HepG2 (cell line): ENCODE measurements at regions not wholly inside any gene's neighbourhood (a gene's known extent, or its start where the extent isn't known, plus 50 kb on each side); places are given as distances from the start of the nearest gene placed in this dataset.
A peak's percentile ranks its signal among the peaks of the same experiment; 100 is the strongest.

Source experiments
- BCL6 ChIP-seq: IDR thresholded peaks from 2 replicates; pipeline ENCODE4 v1.6.1; 2016; ENCODE audit warnings: missing genetic modification reagents, missing compliant biosample characterization
- BRF2 ChIP-seq: sonication (generic); formaldehyde crosslinking; IDR thresholded peaks from 2 replicates; pipeline ENCODE4 v1.8.1; 2022; ENCODE audit warnings: mild to moderate bottlenecking, missing genetic modification reagents
- CHCHD3 ChIP-seq: sonication (generic); formaldehyde crosslinking; IDR thresholded peaks from 2 replicates; pipeline ENCODE4 v1.8.0; 2022; ENCODE audit warnings: mild to moderate bottlenecking, missing genetic modification reagents, moderate library complexity
- KIAA2018 ChIP-seq: sonication (generic); formaldehyde crosslinking; IDR thresholded peaks from 2 replicates; pipeline ENCODE4 v1.5.0; 2020; ENCODE audit warnings: mild to moderate bottlenecking, missing genetic modification reagents, borderline replicate concordance
- MIER3 ChIP-seq: IDR thresholded peaks from 2 replicates; pipeline ENCODE4 v1.6.1; 2016; ENCODE audit warnings: missing compliant biosample characterization, borderline replicate concordance
- RARA ChIP-seq: IDR thresholded peaks from 2 replicates; pipeline ENCODE4 v1.6.1; 2016; ENCODE audit warnings: missing genetic modification reagents, missing compliant biosample characterization
- SKI ChIP-seq: fragments of 450-650 bp; IDR thresholded peaks from one replicate; pipeline ENCODE4 v1.6.1; 2018; ENCODE audit warnings: mild to moderate bottlenecking; ENCODE audit not compliant: partially characterized antibody
- ZHX2 ChIP-seq, 2 experiments: sonication (generic) in 1 of 2; formaldehyde crosslinking in 1 of 2; IDR thresholded peaks; 2 replicates each; pipeline versions ENCODE4 v1.6.1 to v1.9.0; 2014 to 2022; ENCODE audit warnings: antibody characterized with exemption in 1 of 2, borderline replicate concordance in 1 of 2, inconsistent platforms in 1 of 2, low read depth in 1 of 2, missing genetic modification reagents in 1 of 2
- ZNF281 ChIP-seq: sonication (generic); formaldehyde crosslinking; IDR thresholded peaks from 2 replicates; pipeline ENCODE4 v1.4.0; 2020; ENCODE audit warnings: missing genetic modification reagents, borderline replicate concordance
- ZNF652 ChIP-seq: IDR thresholded peaks from 2 replicates; pipeline ENCODE4 v1.6.1; 2016; ENCODE audit warnings: low read depth, borderline replicate concordance

GRCh38 chr2:83261591-83262136 is 1197.4 kb downstream of the SUCLG1 start (continued):
- no peak for TF ChIP-seq KIAA2018 (CRISPR knock-in tag)
- no peak for TF ChIP-seq BRF2 (CRISPR knock-in tag)
- peak; percentile 75 for TF ChIP-seq BCL6 (CRISPR knock-in tag)
- TF ChIP-seq ZHX2 (IDR thresholded peaks at IDR 0.05; ENCODE audit: low read depth), result no peak
- TF ChIP-seq ZHX2 (CRISPR knock-in tag; IDR thresholded peaks at IDR 0.05; ENCODE audit: borderline replicate concordance), result no peak
- 0 out of 2 replicates have a peak, but pooled peaks have one; percentile 9 for TF ChIP-seq RARA (CRISPR knock-in tag)
- TF ChIP-seq ZNF281 (CRISPR knock-in tag), result peak; percentile 40; the same call in 1 of the 2 replicates
- peak; percentile 39 for TF ChIP-seq SKI
- no peak for TF ChIP-seq CHCHD3 (CRISPR knock-in tag)
- TF ChIP-seq MIER3, result no peak
- TF ChIP-seq ZNF652 (CRISPR knock-in tag), result peak; percentile 20; the same call in 1 of the 2 replicates
